GM19025 (cell line): ENCODE measurements at regions not wholly inside any gene's neighbourhood (a gene's known extent, or its start where the extent isn't known, plus 50 kb on each side); places are given as distances from the start of the nearest gene placed in this dataset.
"Not testable (repeated sequence)": the region's sequence is repeated elsewhere in the genome, so short reads cannot be mapped to it uniquely, and the experiment has no call there.

ENCODE experiments used
- ATAC-seq: cut with Tn5 transposase; IDR thresholded peaks from one replicate; pipeline ENCODE4 v1.9.1; 2021; ENCODE audit warnings: mild to moderate bottlenecking, low read depth, moderate library complexity; ENCODE audit not compliant: unreplicated experiment

- no peak for ATAC-seq
These were observed 1152.1 kb downstream of the TBC1D22A start for GRCh38 chr22:47914481-47915097.

- ATAC-seq: no peak
These were observed 1140.3 kb downstream of the TBC1D22A start for GRCh38 chr22:47902646-47903180.

DNA sequence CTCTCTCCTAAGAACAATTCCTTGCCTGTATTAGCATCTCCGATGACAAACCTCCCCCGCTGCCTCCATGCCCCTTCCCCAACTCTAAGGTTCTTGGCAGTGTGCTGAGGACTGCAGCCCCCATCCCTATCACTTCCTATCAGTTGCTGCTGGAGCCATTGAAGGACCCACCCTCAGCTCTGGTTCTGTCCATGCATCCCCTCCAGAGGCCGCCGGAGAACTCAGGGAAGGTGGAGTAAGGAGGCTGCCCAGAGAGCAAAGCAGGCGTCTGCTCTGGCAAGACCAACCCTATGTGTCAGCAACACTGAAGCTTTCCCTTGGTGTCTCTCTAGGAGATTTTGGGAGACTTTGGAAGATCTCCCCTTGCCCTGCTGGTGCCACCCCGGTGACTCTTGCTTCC lies 1139.5 kb downstream of the TBC1D22A start:
- ATAC-seq: no peak

GRCh38 chr22:47899894-47900293 lies 1137.4 kb downstream of the TBC1D22A start:
- no peak for ATAC-seq

- no peak for ATAC-seq
These were observed 1136.5 kb downstream of the TBC1D22A start for GRCh38 chr22:47898946-47899345.

DNA sequence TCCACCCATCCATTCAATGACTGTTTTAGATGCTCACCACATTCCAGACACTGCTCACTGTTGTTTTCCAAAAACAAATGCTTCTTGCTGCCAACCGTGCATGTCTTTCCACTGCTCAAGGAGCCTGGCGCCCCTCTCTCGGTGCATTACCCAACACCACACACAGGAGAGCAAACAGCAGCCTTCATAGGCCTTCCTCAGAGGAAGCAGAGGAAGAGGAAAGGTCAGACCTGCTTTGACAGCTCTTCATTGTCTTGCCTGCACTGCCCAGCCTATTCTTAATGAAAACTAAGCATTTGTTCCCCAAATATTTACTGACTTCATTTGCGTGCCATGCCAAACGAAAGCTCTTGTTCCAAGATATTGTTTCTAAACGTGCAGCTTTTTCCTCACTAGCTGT lies 1129.2 kb downstream of the TBC1D22A start:
- ATAC-seq: no peak

GRCh38 chr22:47888817-47889216 lies 1126.4 kb downstream of the TBC1D22A start:
- no peak for ATAC-seq

- no peak for ATAC-seq
These were observed 1122.3 kb downstream of the TBC1D22A start for GRCh38 chr22:47884775-47885174.

GRCh38 chr22:47884200-47884599 lies 1121.8 kb downstream of the TBC1D22A start:
- ATAC-seq: no peak

DNA sequence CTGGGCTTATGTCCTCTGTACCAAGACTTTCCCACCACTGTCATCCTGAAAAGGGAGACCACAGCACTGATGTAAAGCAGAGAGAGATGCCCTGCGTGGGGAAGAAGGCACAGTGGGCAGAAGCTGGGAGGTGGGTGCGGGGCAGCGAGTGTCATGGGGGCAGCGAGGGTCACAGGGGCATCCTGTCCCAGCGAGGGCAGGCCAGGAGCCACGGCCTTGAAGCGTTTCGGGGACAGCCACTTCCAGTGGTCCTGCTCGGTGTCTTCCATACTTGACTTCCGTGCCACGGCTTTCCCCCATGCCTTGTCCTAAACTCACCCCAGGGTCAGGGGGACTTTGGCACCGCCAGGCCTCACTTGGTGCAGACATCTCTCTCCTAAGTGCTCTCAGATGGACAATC lies 1121.3 kb downstream of the TBC1D22A start:
- no peak for ATAC-seq

DNA sequence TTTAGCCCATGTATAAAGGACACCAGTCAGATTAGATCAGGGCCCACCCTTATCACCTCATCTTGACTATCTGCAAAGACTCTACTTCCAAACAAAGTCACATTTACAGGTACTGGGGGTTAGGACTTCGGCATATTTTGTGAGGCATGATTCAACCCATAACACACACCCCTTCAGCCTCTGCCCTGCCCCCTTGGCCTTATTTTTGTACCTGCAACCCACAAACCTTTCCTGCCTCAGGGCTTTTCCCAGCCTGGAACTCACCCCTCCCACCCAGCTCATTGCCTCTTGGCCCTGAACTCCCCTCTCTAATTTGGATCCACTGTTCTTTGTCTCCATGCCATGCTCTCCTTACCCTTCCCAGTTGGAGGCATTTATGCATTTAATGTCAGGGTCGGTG lies 1116.9 kb downstream of the TBC1D22A start:
- no peak for ATAC-seq

DNA sequence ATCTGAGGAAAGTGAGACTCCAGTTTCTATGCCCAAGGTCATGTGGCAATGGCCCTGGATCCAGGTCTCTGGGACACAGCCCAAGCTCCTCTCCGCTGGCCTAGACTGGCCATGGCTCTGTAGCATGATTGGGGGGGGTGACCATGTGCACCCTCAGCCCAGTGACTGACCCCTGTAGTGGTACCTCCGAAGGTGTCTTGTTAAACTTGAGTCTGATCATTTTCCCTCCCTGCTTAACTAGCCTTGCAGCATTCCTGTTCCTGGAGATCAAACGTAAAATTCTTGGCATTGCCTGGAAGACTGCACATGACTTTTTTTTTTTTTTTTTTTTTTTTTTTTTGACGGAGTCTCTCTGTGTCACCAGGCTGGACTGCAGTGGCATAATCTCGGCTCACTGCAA lies 1116.0 kb downstream of the TBC1D22A start:
- ATAC-seq: no peak

DNA sequence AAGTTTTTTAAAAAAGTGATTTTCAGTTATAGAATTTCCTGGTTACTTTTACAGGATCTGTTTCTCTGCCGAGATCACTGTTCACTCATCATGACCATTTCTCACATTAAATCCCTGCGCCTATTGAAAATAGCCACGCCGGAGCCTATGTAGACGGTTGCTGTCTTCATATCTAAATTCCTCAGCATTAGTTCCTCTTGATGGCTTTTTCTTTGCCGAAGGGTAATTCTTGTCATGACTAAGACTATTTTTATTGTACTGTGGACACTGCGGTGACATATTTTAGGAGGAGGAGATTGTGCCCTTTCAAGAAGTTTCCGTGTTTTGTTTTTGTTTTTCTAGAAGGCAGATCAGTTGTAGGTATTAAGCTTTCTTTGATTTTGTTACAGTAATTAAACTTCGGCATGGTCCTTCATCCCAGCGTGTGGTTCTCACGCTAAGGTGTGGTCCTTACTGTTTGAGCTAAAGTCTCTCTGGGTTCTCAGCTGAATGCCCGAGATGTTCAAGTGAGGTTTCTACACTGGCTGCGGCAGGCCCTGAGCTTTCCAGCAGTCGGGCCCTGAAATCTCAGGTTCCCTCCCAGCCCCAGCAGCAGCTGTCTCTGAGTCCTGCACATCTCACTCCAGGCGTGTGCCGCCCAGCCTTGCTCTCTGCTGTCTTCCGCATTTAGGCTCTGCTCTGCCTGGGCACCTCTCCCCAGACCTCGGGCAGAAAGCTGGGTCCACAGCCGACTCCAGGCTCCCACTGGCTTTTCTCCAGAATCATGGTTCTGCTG lies 1110.5 kb downstream of the TBC1D22A start:
- ATAC-seq: no peak

GRCh38 chr22:47865626-47866025 lies 1103.2 kb downstream of the TBC1D22A start:
- ATAC-seq: no peak

DNA sequence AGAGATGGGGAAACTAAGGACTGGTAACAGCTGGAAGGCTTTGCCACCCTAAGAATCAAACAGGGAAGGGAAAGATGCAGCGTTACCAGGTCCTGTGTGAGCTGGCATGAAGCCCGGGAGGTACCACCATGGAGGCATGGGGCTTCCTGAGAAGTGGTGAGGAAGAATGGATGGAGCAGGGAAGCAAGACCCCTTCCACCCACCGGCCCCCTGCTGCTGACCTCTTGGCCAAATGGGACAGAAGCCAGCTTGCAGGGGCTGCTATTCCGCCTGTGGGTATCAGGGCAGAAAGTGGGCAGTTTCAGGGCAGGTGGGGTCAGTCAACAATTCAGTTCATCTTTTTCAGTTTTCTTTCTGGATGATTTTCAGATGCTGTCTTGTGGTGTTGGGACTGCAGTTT lies 1099.9 kb downstream of the TBC1D22A start:
- ATAC-seq: no peak

DNA sequence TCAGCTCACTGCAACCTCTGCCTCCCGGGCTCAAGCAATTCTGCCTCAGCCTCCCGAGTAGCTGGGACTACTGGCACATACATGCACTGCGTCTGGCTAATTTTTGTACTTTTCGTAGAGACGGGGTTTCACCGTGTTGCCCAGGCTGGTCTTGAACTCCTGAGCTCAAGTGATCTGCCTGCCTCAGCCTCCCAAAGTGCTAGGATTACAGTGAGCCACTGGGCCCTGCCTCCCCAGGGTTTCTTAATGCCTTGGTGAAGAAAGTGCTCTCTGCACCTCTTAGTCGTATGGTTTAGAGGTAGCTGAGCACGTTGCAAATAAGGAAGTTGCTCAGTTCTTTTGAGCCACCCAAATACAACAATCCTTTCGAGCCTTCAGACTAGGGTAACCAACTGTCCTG lies 1098.5 kb downstream of the TBC1D22A start:
- not testable (repeated sequence) for ATAC-seq

- no peak for ATAC-seq
These were observed 1097.6 kb downstream of the TBC1D22A start for GRCh38 chr22:47859881-47860525.

- no peak for ATAC-seq
These were observed 1096.4 kb downstream of the TBC1D22A start for GRCh38 chr22:47858773-47859306.

GRCh38 chr22:47854680-47855079 lies 1092.2 kb downstream of the TBC1D22A start:
- ATAC-seq: no peak

GRCh38 chr22:47854251-47854650 lies 1091.8 kb downstream of the TBC1D22A start:
- ATAC-seq: no peak

DNA sequence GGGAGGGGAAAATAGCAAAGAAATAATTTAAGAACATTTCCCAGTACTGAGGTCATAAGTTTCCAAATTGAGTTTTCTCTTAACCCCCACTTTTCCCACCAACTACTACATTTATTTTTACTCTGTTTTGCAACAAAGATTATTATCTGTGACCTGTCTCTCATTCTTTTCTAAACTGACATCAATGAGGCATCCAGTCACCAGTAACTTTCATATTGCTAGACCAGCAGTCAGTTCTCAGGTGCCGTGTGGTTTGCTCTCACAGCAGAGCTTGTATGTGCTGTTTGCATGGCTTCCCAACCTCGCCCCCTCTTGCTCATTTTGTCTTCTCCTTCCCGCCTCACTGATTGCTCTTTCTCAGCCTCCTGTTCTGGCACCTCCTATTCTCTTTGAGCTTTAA lies 1091.3 kb downstream of the TBC1D22A start:
- no peak for ATAC-seq
